Caco-2 (cell line): ENCODE measurements at regions not wholly inside any gene's neighbourhood (a gene's known extent, or its start where the extent isn't known, plus 50 kb on each side); places are given as distances from the start of the nearest gene placed in this dataset.

Source experiments
- BruUV-seq: library from RNA; stranded (reverse); fragments of 400-500 nt; replicated peaks from 2 replicates; lab custom pipeline; 2021; lab: Mats Ljungman, UMichigan
- CTCF ChIA-PET: fragments of 300-600 bp; sonication (Branson Sonifier 250); formaldehyde crosslinking; loops from one replicate; lab custom pipeline; 2022; ENCODE audit warnings: antibody characterized with exemption; lab: Charles Lee
- POLR2A ChIA-PET: fragments of 300-600 bp; sonication (Branson Sonifier 250); formaldehyde crosslinking; loops from one replicate; lab custom pipeline; 2022; ENCODE audit warnings: antibody characterized with exemption; lab: Charles Lee
- DNase-seq, 2 experiments: peaks; one replicate each; pipeline versions ENCODE4 v3.0.0 to v3.0.0-alpha.2; 2020 to 2022
- H3K27me3 ChIP-seq: replicated peaks from 2 replicates; pipeline ENCODE4 v1.6.0; 2011; ENCODE audit warnings: low read length; ENCODE audit not compliant: control insufficient read depth, insufficient read depth
- H3K36me3 ChIP-seq: 2 replicates; pipeline ENCODE4 v1.5.1; 2011; ENCODE audit warnings: low read length; ENCODE audit not compliant: control insufficient read depth, insufficient read depth
- H3K4me1 ChIP-seq: fragments of 250-450 bp; sonication (Bioruptor Pico); 2 replicates; pipeline ENCODE4 v1.5.1; 2020; ENCODE audit warnings: mild to moderate bottlenecking
- H3K4me3 ChIP-seq: 2 replicates; pipeline ENCODE4 v1.5.1; 2011; ENCODE audit warnings: low read depth, mild to moderate bottlenecking, control low read depth, low read length
- H3K9me3 ChIP-seq: fragments of 250-450 bp; sonication (Bioruptor Pico); 2 replicates; pipeline ENCODE4 v1.5.1; 2020; ENCODE audit warnings: mild to moderate bottlenecking, moderate library complexity
- H3K27ac Mint-ChIP-seq: one replicate; pipeline ENCODE4 v1.8.0; 2022; ENCODE audit warnings: mixed read lengths; ENCODE audit not compliant: unreplicated experiment
- H3K27me3 Mint-ChIP-seq: one replicate; pipeline ENCODE4 v1.8.0; 2022; ENCODE audit warnings: mixed read lengths; ENCODE audit not compliant: insufficient read depth, unreplicated experiment
- H3K36me3 Mint-ChIP-seq: one replicate; pipeline ENCODE4 v1.8.0; 2022; ENCODE audit warnings: mild to moderate bottlenecking, mixed read lengths; ENCODE audit not compliant: insufficient read depth, unreplicated experiment
- H3K4me1 Mint-ChIP-seq: one replicate; pipeline ENCODE4 v1.8.0; 2022; ENCODE audit warnings: low read depth, mixed read lengths; ENCODE audit not compliant: unreplicated experiment
- H3K4me3 Mint-ChIP-seq: one replicate; pipeline ENCODE4 v1.8.0; 2022; ENCODE audit warnings: mild to moderate bottlenecking, moderate library complexity, mixed read lengths; ENCODE audit not compliant: unreplicated experiment
- H3K9me3 Mint-ChIP-seq: one replicate; pipeline ENCODE4 v1.8.0; 2022; ENCODE audit warnings: mixed read lengths; ENCODE audit not compliant: unreplicated experiment
- intact Hi-C: fragments of 100-400 bp; cut with micrococcal nuclease; formaldehyde crosslinking; loops from one replicate; pipeline ENCODE4 v1.10.0; 2022; ENCODE audit not compliant: unreplicated experiment
- TF ChIP-seq, protein P1 (sequence below), 2 experiments: fragments of 200-600 bp in 1 of 2; IDR thresholded peaks; 1 replicate in 1 of 2; 2 replicates in 1 of 2; pipeline versions ENCODE4 v1.5.1 to v1.8.0; 2011 to 2022; ENCODE audit warnings: antibody characterized with exemption in 1 of 2, control low read depth in 1 of 2, inconsistent platforms in 1 of 2, low read depth in 1 of 2, low read length in 1 of 2, mild to moderate bottlenecking in 1 of 2, moderate library complexity in 1 of 2; ENCODE audit not compliant: insufficient read depth in 1 of 2, severe bottlenecking in 1 of 2, unreplicated experiment in 1 of 2

DNA sequence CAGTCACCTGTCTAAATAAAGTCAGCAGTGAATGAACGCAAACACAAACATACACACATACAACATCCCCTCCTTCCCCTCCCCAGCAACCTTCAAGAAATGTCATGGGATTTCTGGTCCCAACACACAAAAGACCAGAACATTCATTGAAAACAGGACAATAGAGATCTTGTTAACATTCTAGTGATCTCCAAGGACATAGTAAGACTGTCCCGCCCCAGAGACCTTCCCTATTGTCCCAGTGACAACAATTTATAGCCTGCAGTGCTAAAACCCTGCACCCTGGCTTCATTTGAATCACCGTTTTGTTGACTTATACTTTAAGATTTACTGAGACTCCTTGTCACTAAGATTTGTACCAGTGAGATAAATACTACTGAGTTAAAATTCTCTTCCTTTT, 143.9 kb upstream of the NOX3 start:
- DNase-seq: peak; percentile 44 to 62
- peaks cover 15% of the 10 kb centered on the region for H3K4me1 Mint-ChIP-seq
- no TSS peak for BruUV-seq
- TF ChIP-seq, protein P1, sequence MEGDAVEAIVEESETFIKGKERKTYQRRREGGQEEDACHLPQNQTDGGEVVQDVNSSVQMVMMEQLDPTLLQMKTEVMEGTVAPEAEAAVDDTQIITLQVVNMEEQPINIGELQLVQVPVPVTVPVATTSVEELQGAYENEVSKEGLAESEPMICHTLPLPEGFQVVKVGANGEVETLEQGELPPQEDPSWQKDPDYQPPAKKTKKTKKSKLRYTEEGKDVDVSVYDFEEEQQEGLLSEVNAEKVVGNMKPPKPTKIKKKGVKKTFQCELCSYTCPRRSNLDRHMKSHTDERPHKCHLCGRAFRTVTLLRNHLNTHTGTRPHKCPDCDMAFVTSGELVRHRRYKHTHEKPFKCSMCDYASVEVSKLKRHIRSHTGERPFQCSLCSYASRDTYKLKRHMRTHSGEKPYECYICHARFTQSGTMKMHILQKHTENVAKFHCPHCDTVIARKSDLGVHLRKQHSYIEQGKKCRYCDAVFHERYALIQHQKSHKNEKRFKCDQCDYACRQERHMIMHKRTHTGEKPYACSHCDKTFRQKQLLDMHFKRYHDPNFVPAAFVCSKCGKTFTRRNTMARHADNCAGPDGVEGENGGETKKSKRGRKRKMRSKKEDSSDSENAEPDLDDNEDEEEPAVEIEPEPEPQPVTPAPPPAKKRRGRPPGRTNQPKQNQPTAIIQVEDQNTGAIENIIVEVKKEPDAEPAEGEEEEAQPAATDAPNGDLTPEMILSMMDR (IDR thresholded peaks at IDR 0.05; ENCODE audit: insufficient read depth in 1 of 2, low read depth in 1 of 2, low read length in 1 of 2, severe bottlenecking in 1 of 2, unreplicated experiment in 1 of 2): no peak
- H3K4me3 ChIP-seq: no peak overlapping the region
- no peaks in the 10 kb centered on the region for H3K9me3 ChIP-seq
- no peak overlapping the region for H3K4me3 Mint-ChIP-seq
- H3K9me3 Mint-ChIP-seq: no peaks in the 10 kb centered on the region
- H3K27me3 Mint-ChIP-seq: no peaks in the 10 kb centered on the region
- ChIA-PET CTCF (no interaction called here), POLR2A (no interaction called here)
- no peaks in the 10 kb centered on the region for H3K27me3 ChIP-seq
- intact Hi-C loops: no loop called here
- H3K36me3 Mint-ChIP-seq: no peaks in the 10 kb centered on the region
- no peaks in the 10 kb centered on the region for H3K36me3 ChIP-seq
- H3K27ac Mint-ChIP-seq: no peak overlapping the region
- peaks cover 15% of the 10 kb centered on the region for H3K4me1 ChIP-seq

- DNase-seq: no peak
- no peaks in the 10 kb centered on the region for H3K9me3 ChIP-seq
- CTCF ChIA-PET: no interaction called here
- no peaks in the 10 kb centered on the region for H3K27me3 ChIP-seq
- no peak overlapping the region for H3K4me3 ChIP-seq
- BruUV-seq: no TSS peak
- H3K36me3 Mint-ChIP-seq: no peaks in the 10 kb centered on the region
- H3K27ac Mint-ChIP-seq: no peak overlapping the region
- no peak overlapping the region for H3K4me3 Mint-ChIP-seq
- no peaks in the 10 kb centered on the region for H3K9me3 Mint-ChIP-seq
- peaks cover 15% of the 10 kb centered on the region for H3K4me1 Mint-ChIP-seq
- POLR2A ChIA-PET: no interaction called here
- peaks cover 15% of the 10 kb centered on the region for H3K4me1 ChIP-seq
- intact Hi-C loops: no loop called here
- TF ChIP-seq, protein P1 (IDR thresholded peaks at IDR 0.05; ENCODE audit: insufficient read depth in 1 of 2, low read depth in 1 of 2, low read length in 1 of 2, severe bottlenecking in 1 of 2, unreplicated experiment in 1 of 2): no peak
- no peaks in the 10 kb centered on the region for H3K36me3 ChIP-seq
- H3K27me3 Mint-ChIP-seq: no peaks in the 10 kb centered on the region
Observed at GRCh38 chr6:155599160-155599559, 143.5 kb upstream of the NOX3 start.

DNA sequence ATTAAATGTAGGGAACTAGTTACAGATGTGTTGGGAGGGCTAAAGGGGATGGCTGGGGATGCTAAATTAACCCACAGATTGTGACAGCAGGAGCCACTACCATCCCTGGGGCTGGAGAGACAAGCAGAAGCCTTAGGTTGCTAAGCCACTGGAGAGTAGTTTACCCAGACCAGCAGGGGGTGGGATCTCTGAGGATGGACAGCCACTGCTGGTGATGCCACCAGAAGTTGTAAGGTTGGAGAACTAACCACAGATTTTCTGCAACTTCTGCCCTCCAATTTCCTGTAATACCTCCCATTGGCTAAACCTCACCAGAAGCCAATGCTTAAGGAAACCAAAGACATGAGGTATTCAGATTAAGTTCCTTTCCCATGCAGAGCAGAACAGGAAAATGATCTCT, 139.6 kb upstream of the NOX3 start:
- H3K9me3 ChIP-seq: no peaks in the 10 kb centered on the region
- Mint-ChIP-seq H3K27ac (no peak overlapping the region), H3K4me1 (peaks cover 15% of the 10 kb centered on the region), H3K4me3 (no peak overlapping the region), H3K27me3 (no peaks in the 10 kb centered on the region), H3K9me3 (no peaks in the 10 kb centered on the region), H3K36me3 (no peaks in the 10 kb centered on the region)
- no TSS peak for BruUV-seq
- DNase-seq: peak in 1 of 2 experiments; percentile 6
- TF ChIP-seq, protein P1 (IDR thresholded peaks at IDR 0.05; ENCODE audit: insufficient read depth in 1 of 2, low read depth in 1 of 2, low read length in 1 of 2, severe bottlenecking in 1 of 2, unreplicated experiment in 1 of 2): no peak
- H3K36me3 ChIP-seq: no peaks in the 10 kb centered on the region
- ChIA-PET POLR2A (no interaction called here), CTCF (no interaction called here)
- H3K4me3 ChIP-seq: no peak overlapping the region
- H3K27me3 ChIP-seq: no peaks in the 10 kb centered on the region
- intact Hi-C loops: no loop called here
- H3K4me1 ChIP-seq: peaks cover 14% of the 10 kb centered on the region
